Right atrium auricular region (tissue), 2 donors: ENCODE measurements at regions not wholly inside any gene's neighbourhood (a gene's known extent, or its start where the extent isn't known, plus 50 kb on each side); places are given as distances from the start of the nearest gene placed in this dataset.
"Not testable (repeated sequence)": the region's sequence is repeated elsewhere in the genome, so short reads cannot be mapped to it uniquely, and the experiment has no call there.

Experiments used
- DNase-seq: peaks from one replicate; pipeline ENCODE4 v3.0.0-alpha.2; 2019; ENCODE audit warnings: low spot score
- H3K27ac ChIP-seq, 2 donors: fragments of 200-600 bp; sonication (generic); 1 replicate in 1 of 2; 2 replicates in 1 of 2; pipeline ENCODE4 v1.5.1; 2016 to 2019
- H3K27me3 ChIP-seq, 2 donors: fragments of 200-600 bp; sonication (generic); one replicate each; pipeline versions ENCODE4 v1.5.1 to v1.6.0; 2017 to 2019
- H3K36me3 ChIP-seq: fragments of 200-600 bp; sonication (generic); one replicate; pipeline ENCODE4 v1.5.1; 2016
- H3K4me1 ChIP-seq, 2 donors: fragments of 200-600 bp; sonication (generic); one replicate each; pipeline versions ENCODE4 v1.5.1 to v1.6.0; 2017 to 2019
- H3K4me3 ChIP-seq, 2 donors: fragments of 200-600 bp; sonication (generic); 1 replicate in 1 of 2; 2 replicates in 1 of 2; pipeline ENCODE4 v1.5.1; 2017 to 2019; ENCODE audit warnings: mild to moderate bottlenecking in 1 of 2, moderate library complexity in 1 of 2
- H3K9me3 ChIP-seq, 2 donors: fragments of 200-600 bp; sonication (generic); one replicate each; pipeline ENCODE4 v1.5.1; 2019
- CTCF ChIP-seq, 2 donors: fragments of 200-600 bp; sonication (generic); IDR thresholded peaks; one replicate each; pipeline ENCODE4 v1.5.1; 2019; ENCODE audit warnings: antibody characterized with exemption in 2 of 2

- Histone ChIP-seq H3K27ac (no peak overlapping the region), H3K36me3 (no peaks in the 10 kb centered on the region), H3K4me3 (no peak overlapping the region), H3K4me1 (no peaks in the 10 kb centered on the region), H3K27me3 (no peaks in the 10 kb centered on the region), H3K9me3 (no peaks in the 10 kb centered on the region)
- no peak for DNase-seq
- TF ChIP-seq CTCF (IDR thresholded peaks at IDR 0.05): no peak
These were observed 93.8 kb upstream of the YWHAQ start for GRCh38 chr2:9724565-9724964.

- TF ChIP-seq CTCF (IDR thresholded peaks at IDR 0.05): no peak
- no peak overlapping the region for H3K27ac ChIP-seq
- H3K27me3 ChIP-seq: no peaks in the 10 kb centered on the region
- H3K9me3 ChIP-seq: no peaks in the 10 kb centered on the region
- H3K36me3 ChIP-seq: no peaks in the 10 kb centered on the region
- H3K4me3 ChIP-seq: no peak overlapping the region
- DNase-seq: no peak
- no peaks in the 10 kb centered on the region for H3K4me1 ChIP-seq
These were observed 94.3 kb upstream of the YWHAQ start for GRCh38 chr2:9725106-9725505.

GRCh38 chr2:9726016-9726415 lies 95.2 kb upstream of the YWHAQ start:
- not testable (repeated sequence) for H3K4me3 ChIP-seq, H3K4me1 ChIP-seq, H3K36me3 ChIP-seq, H3K27ac ChIP-seq, H3K27me3 ChIP-seq, H3K9me3 ChIP-seq, DNase-seq

GRCh38 chr2:9730523-9730922 lies 99.7 kb upstream of the YWHAQ start:
- DNase-seq, H3K27ac ChIP-seq, H3K36me3 ChIP-seq, H3K27me3 ChIP-seq, H3K4me3 ChIP-seq, H3K4me1 ChIP-seq: not testable (repeated sequence)
- H3K9me3 ChIP-seq: peaks cover 0 to 16% of the 10 kb centered on the region in 2 donors

GRCh38 chr2:9732824-9733223 lies 102.0 kb upstream of the YWHAQ start:
- peaks cover 0 to 16% of the 10 kb centered on the region in 2 donors for H3K9me3 ChIP-seq
- no peak overlapping the region for H3K4me3 ChIP-seq
- H3K27ac ChIP-seq: no peak overlapping the region
- H3K36me3 ChIP-seq: no peaks in the 10 kb centered on the region
- no peak for TF ChIP-seq CTCF (IDR thresholded peaks at IDR 0.05)
- no peaks in the 10 kb centered on the region for H3K4me1 ChIP-seq
- no peak for DNase-seq
- no peaks in the 10 kb centered on the region for H3K27me3 ChIP-seq

- H3K27me3 ChIP-seq: no peaks in the 10 kb centered on the region
- H3K9me3 ChIP-seq: peaks cover 0 to 16% of the 10 kb centered on the region in 2 donors
- no peak for DNase-seq
- no peak overlapping the region for H3K27ac ChIP-seq
- peaks cover 0 to 13% of the 10 kb centered on the region in 2 donors for H3K4me1 ChIP-seq
- no peak for TF ChIP-seq CTCF (IDR thresholded peaks at IDR 0.05)
- no peaks in the 10 kb centered on the region for H3K36me3 ChIP-seq
- H3K4me3 ChIP-seq: no peak overlapping the region
These were observed 103.5 kb upstream of the YWHAQ start for GRCh38 chr2:9734308-9734707.

GRCh38 chr2:9735335-9735734 lies 104.5 kb upstream of the YWHAQ start:
- H3K27me3 ChIP-seq: no peaks in the 10 kb centered on the region
- H3K9me3 ChIP-seq: peaks cover 0 to 16% of the 10 kb centered on the region in 2 donors
- peaks cover 0 to 19% of the 10 kb centered on the region in 2 donors for H3K4me1 ChIP-seq
- H3K27ac ChIP-seq: no peak overlapping the region
- DNase-seq: no peak
- H3K4me3 ChIP-seq: no peak overlapping the region
- no peaks in the 10 kb centered on the region for H3K36me3 ChIP-seq
- no peak for TF ChIP-seq CTCF (IDR thresholded peaks at IDR 0.05)
